ENCODE measurements at regions not wholly inside any gene's neighbourhood (a gene's known extent, or its start where the extent isn't known, plus 50 kb on each side); places are given as distances from the start of the nearest gene placed in this dataset.

- Histone ChIP-seq H3K27me3 (ENCODE audit: control insufficient read depth in 3 of 3, insufficient read depth in 3 of 3, low read length in 2 of 3) (no peaks in the 10 kb centered on the region), H3K27ac (ENCODE audit: low read depth in 1 of 2, low read length in 1 of 2) (no peak overlapping the region), H3K4me3 (no peak overlapping the region), H3K36me3 (ENCODE audit: control insufficient read depth in 4 of 4, insufficient read depth in 4 of 4, low read length in 4 of 4) (no peaks in the 10 kb centered on the region), H3K9me3 (ENCODE audit: control insufficient read depth in 4 of 4, insufficient read depth in 3 of 4, low read length in 3 of 4) (no peaks in the 10 kb centered on the region), H3K9ac (ENCODE audit: insufficient read depth in 1 of 2, low read length in 2 of 2) (no peak overlapping the region), H3K4me1 (ENCODE audit: control insufficient read depth in 5 of 5, insufficient read depth in 5 of 5, low read length in 5 of 5) (peaks cover 0 to 8% (median 4%) of the 10 kb centered on the region in 5 donors)
- WGBS, 2 donors: 90 to 91% methylated on average over 5 of the region's 5 CpGs
- no peak for DNase-seq
- no peak for TF ChIP-seq CTCF (IDR thresholded peaks at IDR 0.05; ENCODE audit: control extremely low read depth, extremely low read depth)
- ATAC-seq (ENCODE audit: insufficient read depth, low FRiP score): no peak
These were observed 1984.9 kb downstream of the EFNA5 start for GRCh38 chr5:105685884-105686283.

GRCh38 chr5:105684799-105685198 is 1985.9 kb downstream of the EFNA5 start:
- DNase-seq (no peak), ATAC-seq (ENCODE audit: insufficient read depth, low FRiP score) (no peak)
- H3K27ac ChIP-seq (ENCODE audit: low read depth in 1 of 2, low read length in 1 of 2): no peak overlapping the region
- WGBS, 2 donors: 90% methylated on average over 3 of the region's 3 CpGs
- TF ChIP-seq CTCF (IDR thresholded peaks at IDR 0.05; ENCODE audit: control extremely low read depth, extremely low read depth): no peak
- no peak overlapping the region for H3K9ac ChIP-seq (ENCODE audit: insufficient read depth in 1 of 2, low read length in 2 of 2)
- H3K36me3 ChIP-seq (ENCODE audit: control insufficient read depth in 4 of 4, insufficient read depth in 4 of 4, low read length in 4 of 4): no peaks in the 10 kb centered on the region
- no peaks in the 10 kb centered on the region for H3K27me3 ChIP-seq (ENCODE audit: control insufficient read depth in 3 of 3, insufficient read depth in 3 of 3, low read length in 2 of 3)
- H3K9me3 ChIP-seq (ENCODE audit: control insufficient read depth in 4 of 4, insufficient read depth in 3 of 4, low read length in 3 of 4): no peaks in the 10 kb centered on the region
- H3K4me3 ChIP-seq: no peak overlapping the region
- peaks cover 0 to 8% (median under 1%) of the 10 kb centered on the region in 5 donors for H3K4me1 ChIP-seq (ENCODE audit: control insufficient read depth in 5 of 5, insufficient read depth in 5 of 5, low read length in 5 of 5)

GRCh38 chr5:105680858-105681475 is 1989.8 kb downstream of the EFNA5 start:
- Histone ChIP-seq H3K27me3 (ENCODE audit: control insufficient read depth in 3 of 3, insufficient read depth in 3 of 3, low read length in 2 of 3) (no peaks in the 10 kb centered on the region), H3K36me3 (ENCODE audit: control insufficient read depth in 4 of 4, insufficient read depth in 4 of 4, low read length in 4 of 4) (no peaks in the 10 kb centered on the region), H3K9ac (ENCODE audit: insufficient read depth in 1 of 2, low read length in 2 of 2) (no peak overlapping the region), H3K4me3 (no peak overlapping the region), H3K9me3 (ENCODE audit: control insufficient read depth in 4 of 4, insufficient read depth in 3 of 4, low read length in 3 of 4) (no peaks in the 10 kb centered on the region), H3K4me1 (ENCODE audit: control insufficient read depth in 5 of 5, insufficient read depth in 5 of 5, low read length in 5 of 5) (no peaks in the 10 kb centered on the region), H3K27ac (ENCODE audit: low read depth in 1 of 2, low read length in 1 of 2) (no peak overlapping the region)
- ATAC-seq (ENCODE audit: insufficient read depth, low FRiP score) (no peak), DNase-seq (no peak)
- WGBS, 2 donors: 75 to 77% methylated on average over 7 of the region's 7 CpGs
- no peak for TF ChIP-seq CTCF (IDR thresholded peaks at IDR 0.05; ENCODE audit: control extremely low read depth, extremely low read depth)

- no peak for DNase-seq
- Histone ChIP-seq H3K27ac (ENCODE audit: low read depth in 1 of 2, low read length in 1 of 2) (no peak overlapping the region), H3K4me1 (ENCODE audit: control insufficient read depth in 5 of 5, insufficient read depth in 5 of 5, low read length in 5 of 5) (no peaks in the 10 kb centered on the region), H3K27me3 (ENCODE audit: control insufficient read depth in 3 of 3, insufficient read depth in 3 of 3, low read length in 2 of 3) (no peaks in the 10 kb centered on the region), H3K9ac (ENCODE audit: insufficient read depth in 1 of 2, low read length in 2 of 2) (no peak overlapping the region), H3K4me3 (no peak overlapping the region), H3K36me3 (ENCODE audit: control insufficient read depth in 4 of 4, insufficient read depth in 4 of 4, low read length in 4 of 4) (no peaks in the 10 kb centered on the region), H3K9me3 (ENCODE audit: control insufficient read depth in 4 of 4, insufficient read depth in 3 of 4, low read length in 3 of 4) (no peaks in the 10 kb centered on the region)
- no peak for ATAC-seq (ENCODE audit: insufficient read depth, low FRiP score)
- no peak for TF ChIP-seq CTCF (IDR thresholded peaks at IDR 0.05; ENCODE audit: control extremely low read depth, extremely low read depth)
- WGBS, 2 donors: 80 to 82% methylated on average over 2 of the region's 2 CpGs
These were observed 1993.4 kb downstream of the EFNA5 start for GRCh38 chr5:105677291-105677690.
